Activated CD8-positive, alpha-beta memory T cell treated with anti-CD3 and anti-CD28 coated beads, Interleukin-2, amount 50 U/mL, for 48 hours (primary cell): ENCODE measurements at regions not wholly inside any gene's neighbourhood (a gene's known extent, or its start where the extent isn't known, plus 50 kb on each side); places are given as distances from the start of the nearest gene placed in this dataset.
"Not testable (repeated sequence)": the region's sequence is repeated elsewhere in the genome, so short reads cannot be mapped to it uniquely, and the experiment has no call there.

Experiments used
- DNase-seq: peaks from one replicate; pipeline ENCODE4 v3.0.0-alpha.2; 2020

- DNase-seq, result no peak
These were observed 291.1 kb upstream of the NFIA start for GRCh38 chr1:60791226-60791625.

- DNase-seq, result not testable (repeated sequence)
These were observed 309.3 kb upstream of the NFIA start for GRCh38 chr1:60773099-60773498.

GRCh38 chr1:60769082-60769481, 313.3 kb upstream of the NFIA start:
- no peak for DNase-seq

DNA sequence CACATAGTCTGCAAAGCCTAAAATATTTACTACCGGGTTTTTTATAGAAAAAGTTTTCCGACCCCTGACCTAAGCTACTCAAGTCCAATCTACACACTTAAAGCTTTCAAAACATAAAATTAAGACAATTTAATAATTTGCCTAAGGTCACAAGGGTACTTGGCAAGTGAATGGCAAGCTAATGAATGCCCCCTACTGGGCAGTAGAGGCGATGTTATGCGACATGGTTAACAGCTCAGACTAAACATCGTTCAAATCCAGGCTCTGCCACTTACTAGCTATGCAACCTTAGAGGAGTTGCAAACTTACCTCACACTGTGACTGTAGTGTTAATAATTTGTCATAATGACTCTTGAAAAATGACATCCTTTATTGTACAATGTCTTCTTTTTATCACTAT, 317.2 kb upstream of the NFIA start:
- no peak for DNase-seq

- DNase-seq, result no peak
These were observed 317.9 kb upstream of the NFIA start for GRCh38 chr1:60764489-60764888.

- DNase-seq, result no peak
These were observed 318.6 kb upstream of the NFIA start for GRCh38 chr1:60763741-60764140.

DNA sequence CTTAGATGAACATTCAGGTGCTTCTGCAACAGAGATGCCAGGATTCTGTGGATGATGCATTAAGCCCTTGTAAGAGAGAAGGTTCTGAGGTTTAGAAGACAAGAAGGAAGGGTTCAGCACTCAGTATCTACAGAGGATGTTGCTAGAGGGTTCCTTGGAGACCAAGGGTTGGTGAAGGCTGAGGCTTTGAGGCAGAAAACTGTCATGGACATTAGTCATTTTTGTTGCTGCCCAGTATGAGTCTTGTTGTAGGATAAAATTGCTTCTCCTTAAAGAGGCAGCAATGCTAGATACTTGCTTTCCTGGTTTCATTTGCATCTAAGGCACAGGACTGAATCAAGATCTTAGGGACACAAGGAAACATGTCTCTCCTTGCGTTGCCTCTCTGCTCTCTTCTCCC, 319.4 kb upstream of the NFIA start:
- no peak for DNase-seq

GRCh38 chr1:60762176-60762575, 320.2 kb upstream of the NFIA start:
- no peak for DNase-seq

DNA sequence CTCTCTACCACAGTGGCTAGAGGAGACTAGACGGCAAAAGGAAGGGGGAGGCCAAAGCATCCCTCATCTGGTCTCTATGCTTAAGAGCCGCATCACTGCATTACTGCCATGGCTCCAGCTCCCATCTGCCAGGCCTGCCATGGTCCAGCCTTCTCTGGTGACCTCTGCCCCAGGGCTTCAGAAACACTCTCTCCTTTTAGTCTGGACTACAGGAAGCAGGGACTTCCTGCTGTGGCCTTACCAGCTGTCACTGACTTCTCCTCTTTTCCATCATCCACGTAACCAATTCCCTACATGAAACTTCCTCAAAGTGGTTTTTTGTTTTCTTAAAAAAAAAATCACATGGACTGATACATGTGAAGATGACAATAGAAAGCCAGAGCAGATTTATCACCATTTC, 323.1 kb upstream of the NFIA start:
- no peak for DNase-seq

GRCh38 chr1:60757485-60757884, 324.9 kb upstream of the NFIA start:
- no peak for DNase-seq

- no peak for DNase-seq
These were observed 329.1 kb upstream of the NFIA start for GRCh38 chr1:60753036-60753900.

DNA sequence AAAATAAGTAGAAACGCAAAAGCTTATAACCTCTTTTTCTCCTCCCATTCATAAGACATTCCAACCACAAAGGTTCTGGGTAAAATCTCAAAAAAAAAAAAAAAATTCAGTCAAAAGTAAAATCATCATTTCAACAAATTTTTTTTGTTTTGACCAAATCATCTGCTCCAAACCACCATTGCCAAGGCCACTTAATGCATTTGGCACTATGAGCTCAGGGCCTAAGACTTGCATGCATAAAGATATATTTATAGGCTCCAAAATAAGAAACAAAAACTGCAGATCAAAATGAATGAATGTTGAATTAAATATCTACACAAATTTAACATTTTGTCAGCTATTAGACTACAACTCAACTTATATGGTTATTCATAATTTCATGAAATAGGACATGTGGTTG, 331.1 kb upstream of the NFIA start:
- no peak for DNase-seq

DNA sequence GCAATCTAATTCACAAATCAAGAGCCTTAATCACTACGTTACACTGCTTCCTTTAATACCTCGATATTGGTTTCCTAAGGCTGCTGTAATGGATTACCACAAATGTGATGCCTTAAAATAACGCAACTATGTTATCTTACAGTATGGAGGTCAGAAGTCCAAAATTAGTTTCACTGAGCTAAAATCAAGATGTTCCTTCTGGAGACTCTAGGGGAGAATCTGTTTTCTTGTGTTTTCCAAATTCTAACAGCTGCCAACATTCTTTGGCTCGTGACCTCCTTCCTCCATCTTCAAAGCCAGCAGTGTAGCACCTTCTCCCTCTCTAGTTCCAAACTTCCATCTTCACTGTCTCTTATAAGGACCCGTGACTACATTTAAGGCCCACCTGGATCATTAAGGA, 335.0 kb upstream of the NFIA start:
- DNase-seq, result no peak

GRCh38 chr1:60746278-60746791, 336.0 kb upstream of the NFIA start:
- DNase-seq, result no peak

DNA sequence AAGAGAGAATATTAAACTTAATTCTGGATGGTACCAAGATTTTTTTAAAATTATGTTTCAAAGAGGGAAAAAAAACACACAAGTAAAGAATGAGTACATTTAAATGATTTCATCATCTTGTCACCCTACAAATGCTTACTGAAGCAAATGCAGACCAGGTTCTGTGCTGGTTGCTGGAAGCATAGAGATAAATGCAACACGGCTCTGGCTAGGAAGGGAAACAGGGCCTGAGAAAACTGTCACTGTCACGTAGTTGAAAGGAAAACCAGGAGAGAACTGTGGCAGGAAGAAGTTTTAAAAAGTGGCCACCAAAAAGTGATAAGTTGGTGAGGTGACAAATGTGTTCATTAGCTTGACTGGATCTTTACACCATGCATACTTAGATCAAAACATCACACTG, 336.9 kb upstream of the NFIA start:
- DNase-seq, result no peak

GRCh38 chr1:60742339-60742738, 340.0 kb upstream of the NFIA start:
- no peak for DNase-seq

- DNase-seq, result no peak
These were observed 342.2 kb upstream of the NFIA start for GRCh38 chr1:60740154-60740553.

GRCh38 chr1:60739729-60740128, 342.6 kb upstream of the NFIA start:
- no peak for DNase-seq

- DNase-seq, result no peak
These were observed 349.4 kb upstream of the NFIA start for GRCh38 chr1:60732977-60733401.

DNA sequence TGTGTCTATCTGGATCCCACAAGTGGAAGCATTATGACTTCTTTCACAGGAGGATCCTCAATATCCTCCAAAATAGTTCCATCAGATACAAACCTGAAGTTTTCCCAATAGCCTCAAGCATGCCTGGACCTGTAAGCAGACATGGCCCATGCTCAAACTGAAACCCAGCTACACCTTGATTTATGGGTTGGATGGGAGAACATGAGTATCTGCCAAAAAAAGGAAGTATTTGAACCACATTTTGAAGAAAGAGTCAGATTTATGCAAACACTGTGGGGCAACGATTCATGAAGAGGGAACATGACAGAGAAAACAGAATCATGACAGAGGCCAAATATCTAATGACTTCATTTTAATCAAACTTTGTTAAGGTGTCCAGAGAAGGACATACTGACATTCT, 351.0 kb upstream of the NFIA start:
- no peak for DNase-seq

DNA sequence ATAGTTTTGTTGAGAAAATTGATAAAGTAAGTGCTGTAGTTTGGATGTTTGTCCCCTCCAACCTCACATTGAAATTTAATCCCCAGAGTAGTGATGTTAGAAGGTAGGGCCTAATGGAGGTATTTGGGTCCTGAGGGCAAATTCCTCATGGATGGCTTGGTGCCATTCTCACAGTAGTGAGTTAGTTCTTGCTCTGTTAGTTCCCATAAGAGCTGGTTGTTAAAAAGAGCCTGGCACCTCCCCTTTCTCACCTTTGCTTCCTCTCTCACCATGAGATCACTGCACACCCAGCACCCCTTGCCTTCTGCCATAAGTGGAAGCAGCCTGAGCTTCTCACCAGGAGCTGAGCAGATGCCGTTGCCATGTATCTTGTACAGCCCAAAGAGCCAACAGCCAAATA, 354.8 kb upstream of the NFIA start:
- no peak for DNase-seq

DNA sequence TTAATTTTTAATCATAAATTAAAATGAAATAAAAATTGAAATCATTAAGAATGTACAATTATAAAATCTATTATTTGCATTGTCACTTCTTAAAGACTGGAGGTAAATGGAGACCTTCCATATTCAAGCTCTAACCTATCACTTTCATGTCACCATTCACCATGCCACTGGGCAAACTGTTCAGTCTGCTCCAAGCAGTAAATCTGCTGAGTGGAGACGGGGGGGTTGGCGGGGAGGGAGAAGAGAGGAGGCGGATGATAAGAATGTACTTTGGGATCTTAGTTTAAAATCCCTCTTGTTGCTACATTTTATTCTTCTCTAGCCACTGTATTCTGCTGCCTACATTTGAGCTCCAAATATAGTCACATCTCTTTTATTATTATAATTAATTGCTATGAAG, 365.9 kb upstream of the NFIA start:
- DNase-seq, result no peak

- DNase-seq, result no peak
These were observed 366.4 kb upstream of the NFIA start for GRCh38 chr1:60715970-60716369.

DNA sequence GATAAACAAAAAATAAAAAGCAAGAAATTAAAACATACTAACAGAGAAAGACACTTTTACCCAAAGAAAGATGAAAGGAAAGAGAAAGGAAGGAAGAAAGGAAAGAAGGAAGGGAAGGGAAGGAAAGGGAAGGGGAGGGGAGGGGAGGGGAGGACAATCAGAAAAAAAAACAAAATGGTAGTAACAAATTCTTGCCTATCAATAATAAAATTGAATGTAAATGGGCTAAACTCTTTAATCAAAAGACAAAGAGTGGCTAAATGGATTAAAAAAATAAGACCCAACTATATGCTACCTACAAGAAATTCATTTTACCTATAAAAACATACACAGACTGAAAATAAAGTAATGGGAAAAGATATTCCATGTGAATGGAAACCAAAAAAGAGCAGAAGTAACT, 372.9 kb upstream of the NFIA start:
- DNase-seq, result no peak

GRCh38 chr1:60705026-60705425, 377.3 kb upstream of the NFIA start:
- DNase-seq, result no peak
